T-helper 22 cell (primary cell): ENCODE measurements at regions not wholly inside any gene's neighbourhood (a gene's known extent, or its start where the extent isn't known, plus 50 kb on each side); places are given as distances from the start of the nearest gene placed in this dataset.

Experiments
- DNase-seq: peaks from one replicate; pipeline ENCODE4 v3.0.0-alpha.2; 2020; ENCODE audit warnings: low read depth

DNA sequence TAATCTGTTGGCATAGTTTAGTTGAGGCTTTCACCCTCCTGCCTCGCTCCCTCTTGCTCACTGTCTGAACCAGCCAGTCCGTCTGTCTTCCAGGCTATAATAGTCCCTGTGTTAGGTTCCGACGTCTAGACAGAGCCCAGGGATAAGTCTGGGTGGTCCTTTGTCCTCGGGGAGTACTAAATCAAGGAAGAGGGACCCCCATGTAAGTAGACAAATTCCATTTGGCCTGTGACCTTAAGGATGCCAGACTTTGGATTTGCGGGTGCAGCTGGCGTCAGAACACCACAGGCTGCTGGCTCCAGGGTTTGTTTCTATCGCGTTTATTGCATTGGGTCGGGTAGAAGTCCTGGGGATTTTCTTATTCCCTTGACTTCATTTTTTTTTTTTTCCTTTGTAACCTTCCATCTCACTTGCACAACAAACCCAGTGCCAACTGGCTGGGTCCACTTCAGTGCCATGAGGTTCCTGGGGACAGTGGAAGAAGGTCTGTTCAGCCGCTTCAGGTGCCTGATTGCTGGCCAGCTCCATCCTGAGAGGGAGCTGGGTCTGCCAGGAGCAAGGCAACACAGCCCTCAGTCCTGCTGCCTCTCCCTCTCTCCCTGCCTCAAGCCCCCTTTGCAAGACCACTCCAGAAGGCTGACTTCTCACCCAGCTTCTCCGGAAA lies 95.4 kb upstream of the KLHL25 start:
- DNase-seq, result no peak

DNA sequence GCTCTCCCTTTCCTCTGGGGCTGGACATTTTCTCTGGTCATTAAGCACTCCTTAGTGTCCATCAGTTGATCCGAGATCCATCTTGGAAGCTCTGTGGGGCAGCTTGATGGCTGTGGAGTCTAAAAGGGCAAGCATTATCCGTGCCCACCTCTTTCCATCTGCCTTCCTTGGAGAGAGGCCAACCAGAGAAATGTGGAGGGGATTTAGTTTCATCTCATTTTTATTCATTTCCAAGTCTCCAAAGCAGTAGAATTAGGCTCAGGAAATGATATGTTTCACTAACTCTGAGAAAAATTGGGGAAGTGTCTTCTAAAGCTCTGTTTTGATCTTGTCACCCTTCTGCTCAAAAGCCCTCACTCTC lies 95.9 kb upstream of the KLHL25 start:
- DNase-seq, result no peak

DNA sequence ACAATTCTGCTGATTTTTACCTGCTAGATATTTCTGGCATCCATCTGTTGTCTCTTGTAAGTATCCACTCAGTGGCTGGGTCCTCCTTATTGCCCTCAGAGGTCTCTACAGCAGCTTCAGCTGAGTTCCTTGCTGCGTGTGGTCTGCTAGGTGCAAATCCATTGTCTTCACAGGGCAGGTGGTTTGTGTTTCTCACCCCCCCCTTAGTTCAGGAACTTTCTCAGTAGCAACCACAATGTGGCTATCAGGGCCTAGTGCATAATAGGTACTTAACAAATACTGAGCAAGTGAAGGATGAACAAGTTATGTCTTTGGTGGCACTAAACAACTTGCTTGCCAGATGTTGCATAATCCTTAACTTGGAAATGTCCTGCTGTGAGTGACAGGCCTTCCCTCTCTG lies 96.7 kb upstream of the KLHL25 start:
- no peak for DNase-seq

DNA sequence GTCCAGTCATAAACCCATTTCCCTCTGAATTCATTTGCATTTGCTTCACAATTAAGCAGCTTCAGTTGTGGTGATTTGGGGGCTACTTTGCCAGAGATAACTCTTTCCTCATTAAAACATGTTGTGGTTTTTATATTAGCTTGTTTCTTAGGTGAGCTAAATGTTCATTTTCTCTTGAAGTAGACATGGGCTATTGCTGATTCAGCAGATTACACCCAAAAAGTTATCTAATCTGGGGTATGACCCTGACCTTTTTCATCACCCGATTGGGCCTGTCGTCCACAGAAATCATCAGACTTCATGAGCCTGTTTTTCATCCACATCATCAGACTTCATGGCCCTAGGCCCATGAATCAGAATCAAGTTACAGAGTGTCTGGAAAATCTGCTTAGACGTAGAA lies 97.5 kb upstream of the KLHL25 start:
- DNase-seq, result no peak

DNA sequence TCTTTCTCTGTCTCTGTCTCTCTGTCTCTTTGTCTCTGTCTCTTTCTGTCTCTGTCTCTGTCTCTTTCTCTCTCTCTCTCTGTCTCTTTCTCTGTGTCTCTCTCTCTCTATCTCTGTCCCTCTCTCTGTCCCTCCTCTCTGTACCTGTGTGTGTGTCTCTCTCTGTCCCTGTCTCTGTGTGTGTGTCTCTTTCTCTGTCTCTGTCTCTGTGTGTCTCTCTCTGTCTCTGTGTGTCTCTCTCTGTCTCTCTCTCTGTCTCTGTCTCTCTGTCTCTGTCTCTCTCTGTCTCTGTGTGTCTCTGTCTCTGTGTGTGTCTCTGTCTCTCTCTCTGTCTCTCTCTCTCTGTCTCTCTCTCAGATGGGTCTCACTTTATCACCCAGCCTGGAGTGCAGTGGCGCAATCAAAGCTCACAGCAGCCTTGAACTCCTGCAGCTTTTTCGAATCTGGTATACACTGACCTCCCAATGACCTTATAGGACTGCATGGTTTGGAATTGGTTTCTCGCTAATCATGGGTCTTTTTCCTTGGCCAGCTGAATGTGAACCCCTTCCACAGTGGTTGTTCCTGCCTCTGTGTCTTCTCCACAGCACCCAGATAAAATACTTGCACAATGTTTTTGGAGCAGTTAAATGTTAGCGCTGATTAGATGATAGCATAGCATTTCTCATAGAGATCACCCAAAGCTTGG lies 102.6 kb upstream of the KLHL25 start:
- DNase-seq, result no peak

DNA sequence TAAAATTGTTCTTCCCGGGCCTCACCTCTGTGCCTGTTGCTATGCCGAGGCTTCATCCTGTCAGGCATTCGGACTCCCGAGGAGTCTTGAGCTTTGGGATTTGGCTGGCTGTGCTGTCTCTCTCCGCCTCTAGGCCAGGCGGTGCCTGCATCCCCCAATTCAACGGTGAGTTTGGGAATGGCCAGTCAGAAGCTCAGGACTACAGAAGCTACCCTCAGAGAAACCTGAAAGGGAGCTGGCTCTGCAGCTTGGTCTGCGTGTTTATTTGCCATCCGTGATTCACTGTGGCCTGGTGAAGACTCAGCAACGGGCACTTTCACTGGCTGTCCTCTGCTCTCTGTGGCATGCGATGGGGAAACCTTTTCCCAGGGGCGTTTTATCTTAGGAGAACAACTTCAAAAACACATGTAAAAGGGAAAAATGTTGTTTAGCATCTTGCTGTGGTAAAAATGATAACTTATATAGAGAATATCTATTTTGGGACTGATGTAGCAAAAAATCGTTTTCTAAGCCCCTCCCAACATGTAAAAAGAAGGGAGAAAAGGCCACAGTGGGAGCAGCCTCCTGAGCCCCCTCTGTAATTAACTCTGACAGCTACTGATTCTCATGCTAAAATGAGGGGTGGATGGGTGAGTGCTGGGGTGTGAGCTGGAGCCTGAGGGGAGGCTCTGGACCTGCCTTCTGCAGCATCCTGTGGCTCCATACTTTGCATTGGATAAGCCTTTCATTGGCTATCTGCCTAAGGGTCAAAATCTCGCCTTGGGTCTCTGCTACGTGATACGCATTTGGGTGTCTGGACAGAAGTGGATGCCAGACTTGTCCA lies 103.4 kb upstream of the KLHL25 start:
- DNase-seq, result no peak

DNA sequence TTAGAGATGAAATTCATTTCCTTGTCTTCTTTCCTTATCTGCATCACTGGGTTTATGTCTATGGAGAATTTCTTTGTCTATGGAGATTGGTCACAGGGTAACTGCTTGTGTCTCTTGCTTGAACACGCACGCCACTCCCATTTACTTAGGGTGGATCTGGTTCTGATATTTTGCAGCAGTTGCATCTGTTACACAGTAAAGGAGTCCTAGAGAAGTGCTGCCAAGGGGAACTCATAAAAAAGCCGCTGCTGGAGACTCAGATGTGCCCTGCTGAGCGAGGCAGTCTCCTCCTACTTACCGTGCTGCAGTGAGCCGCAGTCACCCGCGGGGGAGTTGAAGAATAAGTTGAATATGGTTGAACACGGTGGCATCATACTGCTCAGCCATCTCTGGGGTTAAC lies 105.2 kb upstream of the KLHL25 start:
- no peak for DNase-seq

DNA sequence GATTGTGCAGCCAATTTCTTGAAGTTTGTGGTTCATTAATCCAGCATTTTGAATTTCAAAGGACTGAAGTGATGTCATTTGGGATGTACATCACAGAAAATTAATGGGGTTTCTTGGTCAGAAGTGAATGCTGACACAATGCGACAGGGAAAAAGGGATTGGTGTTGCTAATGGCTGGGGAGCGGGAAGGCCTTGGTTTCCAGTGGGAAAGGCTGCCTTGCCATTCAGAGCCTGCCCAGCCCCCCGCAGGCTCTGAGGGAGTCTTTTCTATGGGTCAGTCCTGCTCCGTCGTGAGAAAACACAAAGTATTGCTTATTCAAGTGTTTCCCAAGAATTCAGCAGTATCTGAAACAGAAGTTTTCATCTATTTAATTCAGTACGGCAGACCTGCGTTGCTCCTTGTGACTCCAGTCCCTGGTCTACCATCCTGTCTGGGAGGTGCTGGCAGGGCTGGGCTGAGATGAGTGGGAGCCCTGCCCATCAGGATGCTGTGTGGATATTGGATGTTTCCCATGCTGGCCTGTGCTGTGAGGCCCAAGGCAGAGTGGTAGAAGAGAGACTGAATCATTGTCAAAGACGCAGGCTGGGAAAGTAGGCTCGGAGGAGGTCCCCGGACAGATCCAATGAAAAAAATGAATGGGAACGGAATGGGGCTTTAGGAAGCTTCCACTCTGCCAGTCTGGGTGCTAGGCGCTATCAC lies 111.2 kb upstream of the KLHL25 start:
- DNase-seq, result no peak

DNA sequence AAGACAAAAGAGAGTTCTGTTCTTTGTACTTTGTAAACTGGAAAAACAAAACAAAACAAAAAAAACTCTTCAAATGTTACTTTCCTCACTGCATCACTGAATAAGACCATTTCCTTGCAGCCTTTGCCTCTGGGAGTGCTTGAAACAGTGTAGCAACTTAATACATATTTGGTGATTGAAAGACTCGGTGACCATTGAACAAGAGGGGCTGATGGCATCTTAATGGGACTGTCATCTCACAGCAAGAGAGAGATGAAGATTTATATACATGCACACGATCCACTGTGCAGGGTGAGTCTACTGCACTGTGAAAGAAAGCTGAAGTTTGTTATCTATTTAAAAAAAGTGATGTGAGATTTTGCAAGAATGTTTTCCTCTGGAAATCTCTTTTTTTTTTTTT lies 111.9 kb upstream of the KLHL25 start:
- DNase-seq, result no peak

DNA sequence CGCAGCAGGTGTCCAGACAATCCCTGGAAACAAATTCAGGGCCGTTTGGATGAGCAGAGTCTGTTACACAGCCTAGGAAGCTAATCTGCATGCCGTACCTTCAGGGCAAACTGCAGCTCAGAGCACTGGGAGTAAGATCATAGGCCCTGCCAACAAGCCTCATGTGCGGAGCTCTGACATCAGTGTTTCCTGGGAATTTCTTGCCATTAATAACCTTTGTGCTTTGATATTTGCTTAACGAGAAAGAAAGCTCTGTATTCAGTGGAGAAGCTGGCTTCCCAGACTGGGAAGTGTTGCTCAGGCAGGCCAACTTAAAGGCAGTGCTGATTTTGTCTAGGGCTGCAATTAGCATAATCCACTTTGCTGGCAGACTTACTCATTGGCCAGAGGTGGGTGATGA lies 116.1 kb upstream of the KLHL25 start:
- no peak for DNase-seq

DNA sequence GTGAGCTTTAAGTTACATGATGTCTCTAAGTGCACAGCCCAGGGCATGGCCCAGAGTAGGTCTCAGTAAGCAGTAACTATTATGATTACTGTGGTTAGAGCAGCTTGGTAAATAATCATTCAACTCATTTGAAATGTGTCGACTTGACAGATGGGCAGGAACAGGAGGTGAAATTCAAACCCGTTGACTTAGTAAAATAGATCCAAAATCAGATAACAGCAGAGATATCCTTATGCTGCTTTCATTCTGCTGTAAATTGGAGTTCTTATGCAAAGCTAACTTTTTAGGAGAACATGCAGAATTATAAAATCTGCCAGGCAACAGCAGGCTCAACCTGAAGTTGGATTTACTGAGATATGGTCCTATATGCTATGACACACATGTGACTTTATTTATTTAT lies 118.7 kb upstream of the KLHL25 start:
- no peak for DNase-seq

DNA sequence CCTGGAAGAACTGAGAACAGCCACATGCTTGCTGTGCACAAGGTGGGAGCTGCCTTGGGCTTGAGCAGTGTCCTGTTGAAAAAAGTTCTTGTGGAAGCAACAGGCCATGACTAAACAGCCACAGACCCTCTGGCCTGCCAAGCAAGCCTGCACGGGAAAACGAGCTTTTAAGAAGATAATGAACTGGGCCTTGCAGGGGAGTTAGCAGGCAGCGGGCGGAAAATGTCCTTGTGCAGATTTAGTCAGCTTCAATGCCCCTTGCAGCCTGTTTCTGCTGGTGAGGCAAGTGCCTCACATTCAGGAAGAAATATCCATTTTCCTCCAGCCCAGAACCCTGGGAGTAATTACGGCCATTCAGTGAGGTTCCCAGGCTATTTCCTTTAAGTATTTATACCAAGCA lies 126.2 kb upstream of the KLHL25 start:
- DNase-seq, result no peak

DNA sequence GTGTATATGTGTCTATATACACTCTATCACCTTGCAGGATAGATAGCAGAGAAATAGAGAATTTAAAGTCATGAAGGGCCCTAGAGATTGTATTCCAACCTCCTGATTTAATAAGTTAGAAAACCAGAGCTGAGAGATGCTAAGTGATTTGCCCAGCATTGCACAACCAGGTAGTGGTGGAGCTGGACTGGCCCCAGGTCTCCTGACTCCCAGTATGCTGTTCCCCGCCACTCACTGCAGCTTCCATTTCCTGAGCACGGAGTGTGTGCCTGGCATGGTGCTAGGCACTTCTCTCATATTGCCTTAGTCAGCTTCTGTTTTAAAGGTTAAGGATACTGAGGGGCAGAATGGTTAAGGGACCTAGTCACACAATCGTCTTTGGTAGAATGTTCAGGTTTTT lies 129.4 kb upstream of the KLHL25 start:
- no peak for DNase-seq

DNA sequence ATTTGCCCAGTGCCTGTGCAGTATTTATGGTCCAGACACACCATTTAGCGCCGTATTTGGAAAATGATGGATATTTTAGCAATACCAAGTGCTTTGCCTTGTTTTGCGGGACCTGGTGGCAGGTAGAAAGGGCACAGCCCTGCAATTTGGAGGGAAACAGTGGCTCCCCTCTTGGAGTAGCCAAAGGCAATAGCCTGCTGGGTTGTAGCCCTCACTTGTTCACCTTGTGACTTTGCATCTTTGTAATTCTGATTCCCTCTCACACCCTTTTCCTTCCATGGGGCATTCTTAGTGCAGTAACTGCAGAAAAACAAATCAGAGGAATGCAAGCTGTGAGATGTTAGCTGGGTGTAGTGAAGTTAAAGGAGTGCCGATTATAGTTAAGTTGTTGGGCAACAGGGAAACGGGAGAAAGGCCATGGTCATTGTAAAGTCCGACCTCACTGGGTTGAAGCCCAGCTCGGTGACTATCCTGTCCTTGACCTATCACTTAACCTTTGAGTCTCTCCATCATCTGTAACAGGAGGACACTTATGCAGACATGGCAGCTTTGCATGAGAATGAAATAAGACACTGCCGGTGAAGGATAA lies 131.0 kb upstream of the KLHL25 start:
- no peak for DNase-seq

DNA sequence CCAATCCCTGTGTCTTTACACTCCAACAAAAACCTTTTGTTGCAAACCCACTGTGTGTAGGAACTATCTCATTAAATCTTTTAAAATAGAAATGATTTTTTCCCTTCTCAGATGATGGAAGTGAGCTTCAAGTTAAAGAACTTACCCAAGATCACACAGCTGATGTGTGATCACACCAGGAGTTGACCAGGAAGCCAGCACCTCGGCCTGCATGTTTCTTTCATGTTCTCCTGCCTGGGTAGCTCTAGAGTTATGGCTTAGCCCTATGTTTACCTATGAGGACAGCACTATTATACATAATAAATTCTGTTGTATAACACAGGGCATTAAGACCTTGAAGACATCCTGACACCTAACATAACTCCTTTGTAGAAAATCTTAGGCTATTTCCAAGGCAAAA lies 132.1 kb upstream of the KLHL25 start:
- DNase-seq, result no peak

DNA sequence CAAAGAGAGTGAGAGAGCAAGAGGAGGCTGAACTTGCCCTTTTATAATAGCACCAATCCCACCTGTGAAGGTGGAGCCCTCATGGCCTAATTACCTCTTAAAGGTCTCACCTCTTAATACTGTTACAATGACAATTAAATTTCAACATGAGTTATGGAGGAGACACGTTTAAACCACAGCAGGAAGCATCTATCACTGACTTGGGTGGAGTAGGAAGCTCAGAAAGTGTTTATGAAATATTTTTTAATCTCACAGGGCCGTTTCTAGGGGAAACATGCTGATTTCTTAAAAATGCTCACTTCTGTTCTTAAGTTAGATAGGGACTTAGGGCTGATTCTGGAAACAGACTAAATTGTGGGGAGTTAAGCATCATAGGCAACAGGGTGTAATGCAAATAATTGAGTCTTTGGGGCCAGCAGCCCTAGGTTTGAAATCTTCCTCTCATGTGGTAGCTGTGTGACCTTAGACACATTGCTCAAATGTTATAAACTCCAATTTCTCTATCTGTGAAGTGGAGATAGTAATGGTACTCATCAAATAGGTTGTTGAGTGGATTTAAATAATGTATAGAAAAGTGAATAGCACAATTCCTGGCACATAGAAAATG lies 133.3 kb upstream of the KLHL25 start:
- DNase-seq, result no peak

DNA sequence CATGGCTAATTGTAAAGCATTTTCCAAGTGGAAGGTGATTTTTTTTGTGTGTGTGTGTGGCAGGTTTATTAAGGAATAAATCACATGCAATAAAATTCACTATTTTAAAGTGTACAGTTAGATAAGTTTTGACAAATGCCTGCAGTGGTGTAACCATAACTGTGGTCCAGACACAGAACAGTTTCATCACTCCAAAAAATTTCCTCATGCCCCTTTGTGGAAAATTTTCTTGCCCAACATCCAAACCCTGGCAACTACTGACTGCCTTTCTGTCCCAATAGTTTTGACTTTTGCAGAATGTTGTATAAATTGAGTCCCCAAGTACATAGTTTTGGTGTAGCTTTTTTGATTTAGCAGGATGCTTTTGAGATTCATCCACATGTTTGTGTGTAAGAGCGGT lies 135.1 kb upstream of the KLHL25 start:
- DNase-seq, result no peak

DNA sequence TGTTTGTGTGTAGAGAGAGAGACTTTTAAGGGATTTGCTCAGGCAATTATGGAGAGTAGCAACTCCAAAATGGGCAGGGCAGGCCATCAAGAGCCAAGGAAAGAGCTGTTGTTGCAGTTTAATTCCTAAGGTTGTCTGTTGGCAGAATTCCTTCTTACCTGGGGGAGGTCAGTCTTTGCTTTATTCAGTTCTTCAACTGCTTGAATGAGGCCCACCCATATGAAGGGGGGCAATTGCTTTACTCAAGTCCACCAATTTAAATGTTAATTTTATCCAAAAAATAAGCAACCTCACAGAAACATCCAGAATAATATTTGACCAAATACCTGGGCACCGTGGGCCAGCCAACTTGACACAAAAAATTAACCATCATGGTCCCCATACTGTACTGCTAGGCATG lies 137.7 kb upstream of the KLHL25 start:
- DNase-seq, result no peak

DNA sequence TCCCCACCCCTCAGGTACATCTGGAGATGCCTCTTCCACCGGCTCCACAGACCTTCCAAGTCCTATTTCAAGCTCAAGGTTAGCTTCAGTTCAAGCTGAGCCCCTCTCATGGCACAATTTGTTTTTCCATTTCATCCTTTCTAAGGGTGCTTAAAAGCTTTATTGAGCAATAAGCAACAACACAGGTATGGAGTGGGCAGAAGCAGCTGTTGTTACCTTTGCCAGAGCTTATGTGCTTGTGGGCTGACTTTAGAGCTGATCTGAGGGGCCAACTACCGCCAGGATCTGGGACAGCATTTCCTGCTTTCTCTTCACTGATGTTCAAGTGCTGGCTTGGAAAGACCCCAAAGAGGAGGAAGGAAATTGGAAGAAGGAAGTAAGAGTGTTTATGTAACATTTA lies 140.0 kb upstream of the KLHL25 start:
- DNase-seq, result no peak

DNA sequence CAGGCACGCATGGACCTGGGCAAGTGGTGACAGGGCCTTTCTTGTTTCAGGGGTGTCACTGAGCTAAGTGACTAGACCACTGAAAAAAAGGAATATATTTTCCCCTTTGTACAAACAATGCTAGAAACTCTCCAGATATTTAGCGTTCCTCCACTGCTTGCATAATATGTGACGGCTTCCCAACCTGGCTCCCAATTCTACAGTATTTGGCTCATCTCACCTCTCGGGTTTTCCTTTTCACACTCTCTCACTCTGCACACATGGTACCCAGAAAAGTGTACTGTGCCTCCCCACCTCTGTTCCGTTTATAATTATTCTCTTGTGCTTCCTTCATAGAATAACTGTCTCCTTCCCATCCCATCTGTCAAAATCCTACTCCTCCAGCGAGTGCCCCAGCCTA lies 140.5 kb upstream of the KLHL25 start:
- DNase-seq, result no peak

DNA sequence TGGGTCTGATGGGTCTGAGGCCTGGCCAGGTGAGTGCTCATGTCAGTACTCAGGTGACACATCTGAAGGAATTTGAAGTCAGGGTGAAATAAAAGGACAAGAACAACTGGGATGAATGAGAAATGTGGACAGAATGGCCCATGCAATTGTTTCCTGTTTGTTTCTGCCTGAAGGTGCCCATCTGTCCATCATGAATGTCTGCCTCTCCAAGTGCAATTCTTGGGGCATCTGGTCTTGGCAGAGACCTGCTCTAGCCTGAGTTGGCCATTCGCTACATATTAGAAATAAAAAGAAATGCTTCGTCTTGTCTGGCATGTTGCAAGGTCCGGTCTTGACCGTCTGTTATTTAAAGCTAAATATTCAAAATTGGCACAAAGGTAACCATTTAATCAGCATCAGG lies 142.0 kb upstream of the AGBL1 start:
- no peak for DNase-seq
